ENCODE measurements at regions not wholly inside any gene's neighbourhood (a gene's known extent, or its start where the extent isn't known, plus 50 kb on each side); places are given as distances from the start of the nearest gene placed in this dataset.

DNA sequence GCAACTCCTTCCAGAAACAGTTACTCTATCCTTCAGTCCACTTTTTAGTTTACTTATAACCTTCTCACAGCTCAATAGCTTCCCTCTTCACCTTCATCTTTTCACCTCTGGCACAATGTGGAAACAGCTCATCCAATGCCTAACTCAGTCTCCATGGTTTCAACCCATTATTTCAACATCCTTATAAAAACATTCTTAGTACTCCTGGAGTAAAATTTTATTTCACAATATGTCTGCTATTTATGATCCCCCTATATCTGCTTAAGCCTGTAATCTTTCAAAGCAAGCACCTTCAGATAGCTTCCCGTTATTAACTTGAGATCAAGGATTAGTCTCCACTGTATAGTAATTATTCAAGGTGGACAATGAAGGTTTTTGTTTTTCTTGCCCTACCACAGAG is 156.3 kb downstream of the GASK1B start:
- TF ChIP-seq SPI1 (IDR thresholded peaks at IDR 0.05; ENCODE audit: low read depth, low read length) = no peak
- TF ChIP-seq POLR2A (IDR thresholded peaks at IDR 0.05; ENCODE audit: low read depth, low read length) = no peak
- no peak for TF ChIP-seq TAF1 (IDR thresholded peaks at IDR 0.05; ENCODE audit: low read depth, low read length)
- no peak for TF ChIP-seq POLR2AphosphoS5 (IDR thresholded peaks at IDR 0.05; ENCODE audit: low read depth, low read length)
